Keratinocyte (primary cell): ENCODE measurements at regions not wholly inside any gene's neighbourhood (a gene's known extent, or its start where the extent isn't known, plus 50 kb on each side); places are given as distances from the start of the nearest gene placed in this dataset.

ENCODE experiments used
- CTCF ChIP-seq, 3 experiments: IDR thresholded peaks in 1 of 3; conservative IDR thresholded peaks in 1 of 3; optimal IDR thresholded peaks in 1 of 3; 2 replicates in 2 of 3; 3 replicates in 1 of 3; pipeline versions ENCODE3 to v1.5.1; 2011; ENCODE audit warnings: low read length in 3 of 3, mild to moderate bottlenecking in 3 of 3, moderate library complexity in 2 of 3, control low read depth in 1 of 3, inconsistent platforms in 1 of 3; ENCODE audit not compliant: insufficient read depth in 2 of 3; ENCODE audit errors: extremely low read depth in 1 of 3
- EZH2 ChIP-seq: IDR thresholded peaks from one replicate; pipeline ENCODE4 v1.6.1; 2012; ENCODE audit warnings: inconsistent platforms, mild to moderate bottlenecking, low read length, moderate library complexity

- TF ChIP-seq EZH2 = no peak
- no peak for TF ChIP-seq CTCF (optimal IDR thresholded peaks at IDR 0.05 in 1 of 3, IDR thresholded peaks at IDR 0.05 in 1 of 3, conservative IDR thresholded peaks at IDR 0.05 in 1 of 3; ENCODE audit: extremely low read depth in 1 of 3, insufficient read depth in 2 of 3, low read length in 3 of 3)
These were observed 695.3 kb downstream of the MAFB start for GRCh38 chr20:39993742-39994141.
